Hepatocyte (in vitro differentiated cells): ENCODE measurements at regions not wholly inside any gene's neighbourhood (a gene's known extent, or its start where the extent isn't known, plus 50 kb on each side); places are given as distances from the start of the nearest gene placed in this dataset.

Experiments
- CTCF ChIP-seq: fragments of 200-600 bp; sonication (generic); IDR thresholded peaks from 2 replicates; pipeline ENCODE4 v1.5.1; 2016; ENCODE audit warnings: antibody characterized with exemption, mild to moderate bottlenecking; ENCODE audit not compliant: poor library complexity
- EZH2 ChIP-seq: fragments of 200-600 bp; sonication (generic); IDR thresholded peaks from 2 replicates; pipeline ENCODE4 v1.6.1; 2016; ENCODE audit warnings: antibody characterized with exemption, mild to moderate bottlenecking, borderline replicate concordance

- TF ChIP-seq CTCF: no peak
- TF ChIP-seq EZH2: no peak
Measured at GRCh38 chr22:48238284-48238915, 1476.0 kb downstream of the TBC1D22A start.
